GM12892 (cell line): ENCODE measurements at regions not wholly inside any gene's neighbourhood (a gene's known extent, or its start where the extent isn't known, plus 50 kb on each side); places are given as distances from the start of the nearest gene placed in this dataset.
"Not testable (repeated sequence)": the region's sequence is repeated elsewhere in the genome, so short reads cannot be mapped to it uniquely, and the experiment has no call there.

Experiments used
- DNase-seq: peaks from one replicate; pipeline ENCODE4 v3.0.0; 2011; ENCODE audit not compliant: insufficient read length
- FAIRE-seq: peaks from 2 replicates; lab custom pipeline; 2011; peaks lifted over from hg19 to GRCh38; lab: Jason Lieb, UNC
- POLR2A ChIP-seq: IDR thresholded peaks from 2 replicates; pipeline ENCODE4 v1.6.1; 2011; ENCODE audit warnings: low read depth, low read length, control low read depth
- POLR2AphosphoS5 ChIP-seq: IDR thresholded peaks from 2 replicates; pipeline ENCODE4 v1.6.1; 2011; ENCODE audit warnings: low read depth, low read length, control low read depth
- TAF1 ChIP-seq: IDR thresholded peaks from 2 replicates; pipeline ENCODE4 v1.6.1; 2011; ENCODE audit warnings: low read depth, mild to moderate bottlenecking, control low read depth, low read length, borderline replicate concordance

GRCh38 chr4:128660361-128661215, 148.9 kb upstream of the JADE1 start:
- no peak for FAIRE-seq
- DNase-seq: no peak
- TF ChIP-seq TAF1 (no peak), POLR2AphosphoS5 (no peak), POLR2A (no peak)

DNA sequence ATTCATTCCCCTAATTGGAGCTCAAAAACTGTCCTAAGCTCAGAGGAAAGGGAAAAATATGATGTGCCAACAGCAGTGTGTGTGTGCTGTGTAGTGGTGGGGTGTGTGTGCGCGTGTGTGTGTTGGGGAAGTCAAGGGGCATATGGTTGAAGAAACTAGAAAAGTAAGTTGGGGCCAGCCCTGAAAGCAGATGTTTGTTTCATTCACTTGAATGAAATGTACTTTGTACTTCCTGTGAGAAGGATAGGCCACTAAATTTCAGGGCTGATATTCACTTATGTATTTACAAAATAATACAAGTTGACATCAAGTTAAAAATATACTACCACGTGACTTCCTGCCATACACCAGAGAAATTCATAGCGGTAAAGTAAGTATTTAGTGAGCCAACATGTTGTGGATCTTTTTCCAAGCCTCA, 151.3 kb upstream of the JADE1 start:
- DNase-seq: no peak
- no peak for TF ChIP-seq POLR2AphosphoS5
- no peak for TF ChIP-seq TAF1
- TF ChIP-seq POLR2A: no peak
- FAIRE-seq: no peak

- FAIRE-seq: no peak
- no peak for DNase-seq
- TF ChIP-seq TAF1 (no peak), POLR2A (no peak), POLR2AphosphoS5 (no peak)
These were observed 151.9 kb upstream of the JADE1 start for GRCh38 chr4:128657638-128658037.

- FAIRE-seq (no peak), DNase-seq (no peak)
- TF ChIP-seq POLR2A (no peak), TAF1 (no peak), POLR2AphosphoS5 (no peak)
These were observed 155.0 kb upstream of the JADE1 start for GRCh38 chr4:128654465-128654864.

- DNase-seq (no peak), FAIRE-seq (no peak)
- no peak for TF ChIP-seq POLR2AphosphoS5
- TF ChIP-seq TAF1: no peak
- TF ChIP-seq POLR2A: no peak
These were observed 155.7 kb upstream of the JADE1 start for GRCh38 chr4:128653527-128654444.

DNA sequence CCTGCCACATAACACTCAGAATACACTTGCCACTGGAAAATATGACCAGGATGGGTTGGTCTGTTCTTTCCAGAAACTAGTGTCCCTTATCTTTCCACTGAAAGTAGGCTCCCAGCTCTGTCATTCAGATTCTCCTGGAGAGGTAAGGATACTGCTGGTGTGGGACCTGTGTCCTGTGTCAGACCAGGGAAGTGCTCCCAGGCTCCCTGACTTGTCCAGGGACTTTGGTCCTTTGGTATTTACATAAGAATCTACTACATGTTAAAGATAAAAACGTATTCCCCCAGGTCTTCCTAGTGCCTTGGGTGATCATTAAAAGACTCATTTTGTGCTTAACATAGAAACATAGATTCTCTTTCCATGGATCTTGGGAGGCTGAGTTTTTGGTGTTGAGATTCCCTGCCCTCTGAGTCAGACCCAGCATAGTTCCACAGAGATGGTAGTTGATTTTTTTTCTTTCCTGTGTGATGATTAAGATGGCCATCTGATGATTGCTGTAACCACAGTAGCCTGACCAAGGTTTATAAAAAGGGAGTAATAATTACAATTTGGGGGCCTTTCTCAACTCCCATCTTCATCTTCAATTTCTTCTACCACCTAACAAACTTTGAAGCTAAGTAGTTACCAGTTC, 159.8 kb upstream of the JADE1 start:
- DNase-seq (no peak), FAIRE-seq (no peak)
- no peak for TF ChIP-seq POLR2AphosphoS5
- no peak for TF ChIP-seq POLR2A
- no peak for TF ChIP-seq TAF1

DNA sequence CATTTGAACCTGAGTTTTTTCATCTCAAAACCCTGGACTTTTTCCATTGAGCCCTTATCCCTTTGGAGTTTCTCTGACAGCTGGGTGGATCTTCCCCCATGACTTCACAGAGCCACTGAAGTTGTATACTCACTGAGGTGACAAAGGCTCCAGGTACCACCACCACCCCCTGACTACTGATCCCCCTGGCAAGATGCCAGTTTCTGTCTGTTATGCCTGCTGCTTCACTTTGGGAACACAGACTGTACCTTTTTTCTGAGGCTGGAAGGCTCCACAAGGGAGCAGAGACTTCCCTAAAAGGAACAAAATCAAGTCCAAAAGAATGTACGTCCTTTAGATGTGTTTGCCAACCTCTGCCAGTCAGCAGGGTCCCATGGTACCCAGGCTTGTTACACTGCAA, 160.3 kb upstream of the JADE1 start:
- TF ChIP-seq TAF1: no peak
- no peak for TF ChIP-seq POLR2AphosphoS5
- no peak for TF ChIP-seq POLR2A
- FAIRE-seq (no peak), DNase-seq (no peak)

DNA sequence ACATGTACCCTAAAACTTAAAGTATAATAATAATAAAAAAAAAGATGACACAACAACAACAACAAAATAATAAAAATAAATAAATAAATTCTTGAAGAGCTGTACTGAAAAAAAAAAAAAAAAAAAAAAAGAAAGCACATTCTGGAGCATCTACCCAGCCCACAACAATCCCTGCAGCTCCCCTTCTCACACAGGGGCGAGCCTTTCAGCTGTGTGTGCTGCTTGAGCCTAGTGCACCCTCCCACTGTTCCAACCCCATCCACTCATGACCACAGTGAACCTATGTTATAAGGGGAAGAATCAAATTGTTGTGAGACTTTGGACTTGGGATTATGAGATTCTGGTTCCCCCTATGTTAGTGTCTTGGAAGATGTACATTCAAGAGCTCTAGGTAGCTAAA, 161.5 kb upstream of the JADE1 start:
- FAIRE-seq (no peak), DNase-seq (no peak)
- no peak for TF ChIP-seq TAF1

DNA sequence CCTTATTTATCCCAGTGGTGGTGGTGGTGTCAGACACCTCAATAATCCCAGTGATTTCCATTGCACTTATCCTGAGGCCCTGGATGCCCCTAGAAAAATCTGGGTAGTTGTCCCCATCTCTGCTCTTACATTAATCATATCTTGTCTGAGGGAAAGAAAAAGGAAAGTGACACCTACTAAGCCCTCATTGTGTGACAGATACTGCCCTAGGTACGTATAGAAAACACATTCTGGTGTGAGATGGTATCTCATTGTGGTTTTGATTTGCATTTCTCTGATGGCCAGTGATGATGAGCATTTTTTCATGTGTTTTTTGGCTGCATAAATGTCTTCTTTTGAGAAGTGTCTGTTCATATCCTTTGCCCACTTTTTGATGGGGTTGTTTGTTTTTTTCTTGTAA, 162.6 kb upstream of the JADE1 start:
- FAIRE-seq, DNase-seq: not testable (repeated sequence)

DNA sequence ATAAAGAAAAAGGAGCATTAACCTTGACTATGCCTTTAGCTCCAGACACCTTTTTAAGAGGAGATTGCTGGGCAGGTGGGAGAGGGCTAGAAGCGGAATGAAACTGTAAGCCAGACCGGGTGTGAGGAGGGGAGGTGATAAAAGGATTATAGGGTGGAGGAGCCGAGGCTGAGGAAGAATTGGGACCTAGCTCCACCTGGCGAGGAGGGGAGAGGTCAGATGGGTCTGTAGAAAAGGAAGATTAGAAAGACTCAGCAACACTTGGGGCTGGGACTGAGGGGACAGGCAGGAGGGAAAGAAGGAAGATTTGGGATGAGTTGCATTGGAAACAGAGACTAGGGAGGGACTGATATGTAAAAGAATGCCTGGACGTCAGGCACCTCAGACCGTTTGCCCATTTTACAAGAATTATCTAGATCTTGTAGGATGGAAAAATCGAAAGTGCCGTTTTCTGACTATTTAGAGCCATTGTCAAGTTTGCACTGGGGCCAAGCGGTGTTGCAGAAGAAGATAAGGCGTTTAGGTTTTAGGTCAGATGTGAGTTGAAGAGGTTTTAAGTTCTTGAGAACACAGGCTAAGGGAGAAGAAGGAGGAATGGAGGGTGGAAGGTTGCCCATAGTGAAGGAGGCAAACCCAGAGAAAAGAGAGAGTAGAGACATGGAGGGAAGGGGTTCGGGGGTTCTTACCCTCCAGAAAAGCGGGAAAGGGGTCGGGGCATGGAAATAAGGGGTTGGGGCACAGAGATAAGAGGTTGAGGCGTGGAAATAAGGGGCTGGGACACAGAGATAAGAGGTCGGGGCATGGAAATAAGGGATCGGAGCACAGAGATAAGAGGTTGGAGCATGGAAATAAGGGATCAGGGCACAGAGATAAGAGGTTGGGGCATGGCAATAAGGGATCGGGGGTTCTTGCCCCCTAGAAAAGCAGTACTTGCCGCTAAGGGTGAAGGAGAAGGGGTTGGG, 164.5 kb upstream of the JADE1 start:
- not testable (repeated sequence) for FAIRE-seq, DNase-seq

GRCh38 chr4:128644107-128644506, 165.4 kb upstream of the JADE1 start:
- not testable (repeated sequence) for DNase-seq, FAIRE-seq

DNA sequence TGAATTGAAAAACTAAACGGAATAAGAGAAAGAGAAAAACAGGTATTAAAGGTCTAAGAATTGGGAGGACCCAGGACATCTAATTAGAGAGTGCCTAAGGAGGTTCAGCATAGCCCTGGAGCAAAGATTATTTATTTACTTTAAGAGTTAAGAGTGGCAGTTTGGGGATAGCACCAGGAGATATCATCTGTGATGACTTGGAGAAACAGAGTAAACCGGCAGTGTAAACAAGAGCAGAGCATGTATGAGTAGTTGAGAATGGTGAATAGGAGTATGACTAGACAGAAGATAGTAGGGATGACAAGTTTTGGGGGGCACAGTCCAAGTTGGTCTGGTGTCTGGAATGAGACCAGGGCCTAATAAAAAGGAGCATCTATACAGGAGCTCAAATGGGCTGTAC, 167.9 kb upstream of the JADE1 start:
- FAIRE-seq, DNase-seq: not testable (repeated sequence)
